Trophoblast cell (in vitro differentiated cells and primary cell): ENCODE measurements at regions not wholly inside any gene's neighbourhood (a gene's known extent, or its start where the extent isn't known, plus 50 kb on each side); places are given as distances from the start of the nearest gene placed in this dataset.

Source experiments
- DNase-seq, 2 donors: peaks; one replicate each; pipeline ENCODE4 v3.0.0-alpha.2; 2016
- H2AFZ ChIP-seq: 2 replicates; pipeline ENCODE4 v1.6.1; 2013; ENCODE audit warnings: low read length, moderate library complexity, mild to moderate bottlenecking; ENCODE audit not compliant: insufficient read depth, poor library complexity
- H2AK5ac ChIP-seq: 2 replicates; pipeline ENCODE4 v1.6.1; 2013; ENCODE audit warnings: mild to moderate bottlenecking, low read length
- H2BK120ac ChIP-seq: 2 replicates; pipeline ENCODE4 v1.6.1; 2013; ENCODE audit warnings: low read length, mild to moderate bottlenecking, moderate library complexity; ENCODE audit not compliant: insufficient read depth, poor library complexity
- H2BK12ac ChIP-seq: 2 replicates; pipeline ENCODE4 v1.6.1; 2013; ENCODE audit warnings: mild to moderate bottlenecking, low read length, moderate library complexity
- H2BK5ac ChIP-seq: 2 replicates; pipeline ENCODE4 v1.6.1; 2013; ENCODE audit warnings: low read length, low read depth, moderate library complexity, mild to moderate bottlenecking; ENCODE audit not compliant: poor library complexity
- H3K14ac ChIP-seq: 2 replicates; pipeline ENCODE4 v1.6.1; 2013; ENCODE audit warnings: mild to moderate bottlenecking, low read length
- H3K18ac ChIP-seq: 2 replicates; pipeline ENCODE4 v1.6.1; 2013; ENCODE audit warnings: mild to moderate bottlenecking, low read length
- H3K23ac ChIP-seq: 2 replicates; pipeline ENCODE4 v1.6.1; 2013; ENCODE audit warnings: low read length
- H3K27ac ChIP-seq: 2 replicates; pipeline ENCODE4 v1.5.1; 2013; ENCODE audit warnings: low read depth, mild to moderate bottlenecking, inconsistent platforms, low read length, moderate library complexity
- H3K27me3 ChIP-seq: 2 replicates; pipeline ENCODE4 v1.6.1; 2013; ENCODE audit warnings: inconsistent platforms, mild to moderate bottlenecking, low read length, moderate library complexity; ENCODE audit not compliant: insufficient read depth
- H3K36me3 ChIP-seq, 2 experiments: 1 replicate in 1 of 2; 2 replicates in 1 of 2; pipeline ENCODE4 v1.6.1; 2013; ENCODE audit warnings: low read length in 2 of 2, mild to moderate bottlenecking in 2 of 2, moderate library complexity in 1 of 2; ENCODE audit not compliant: insufficient read depth in 2 of 2, control insufficient read depth in 1 of 2
- H3K4ac ChIP-seq: 2 replicates; pipeline ENCODE4 v1.6.1; 2013; ENCODE audit warnings: low read depth, mild to moderate bottlenecking, low read length, moderate library complexity
- H3K4me1 ChIP-seq, 2 experiments: 1 replicate in 1 of 2; 2 replicates in 1 of 2; pipeline ENCODE4 v1.6.1; 2013; ENCODE audit warnings: low read length in 2 of 2, mild to moderate bottlenecking in 2 of 2, moderate library complexity in 1 of 2; ENCODE audit not compliant: insufficient read depth in 2 of 2, control insufficient read depth in 1 of 2
- H3K4me2 ChIP-seq: 2 replicates; pipeline ENCODE4 v1.6.1; 2013; ENCODE audit warnings: inconsistent platforms, mild to moderate bottlenecking, low read length, moderate library complexity
- H3K4me3 ChIP-seq: 2 replicates; pipeline ENCODE4 v1.5.1; 2013; ENCODE audit warnings: mild to moderate bottlenecking, low read depth, low read length, inconsistent platforms
- H3K79me1 ChIP-seq: one replicate; pipeline ENCODE4 v1.6.1; 2013; ENCODE audit warnings: low read length
- H3K79me2 ChIP-seq: 2 replicates; pipeline ENCODE4 v1.6.1; 2013; ENCODE audit warnings: low read length, mild to moderate bottlenecking; ENCODE audit not compliant: control insufficient read depth, insufficient read depth, poor library complexity
- H3K9ac ChIP-seq: 2 replicates; pipeline ENCODE4 v1.6.1; 2013; ENCODE audit warnings: mild to moderate bottlenecking, low read length
- H3K9me3 ChIP-seq: 2 replicates; pipeline ENCODE4 v1.6.1; 2013; ENCODE audit warnings: low read depth, mild to moderate bottlenecking, control low read depth, inconsistent platforms, low read length; ENCODE audit not compliant: insufficient read depth
- H4K12ac ChIP-seq: 2 replicates; pipeline ENCODE4 v1.6.1; 2013; ENCODE audit warnings: low read depth, mild to moderate bottlenecking, low read length, moderate library complexity
- H4K8ac ChIP-seq: 2 replicates; pipeline ENCODE4 v1.6.1; 2013; ENCODE audit warnings: low read depth, mild to moderate bottlenecking, low read length, moderate library complexity
- H4K91ac ChIP-seq: one replicate; pipeline ENCODE4 v1.6.1; 2013; ENCODE audit warnings: low read depth, mild to moderate bottlenecking, low read length, moderate library complexity
- WGBS: extraction: QIAGEN DNeasy Blood & Tissue Kit; methylation state at CpG from one replicate; pipeline ENCODE4 v1.1.7; 2013; ENCODE audit warnings: missing lambda C conversion rate; ENCODE audit not compliant: insufficient read length, insufficient coverage; ENCODE audit errors: extremely low coverage; 5-methylcytosine and 5-hydroxymethylcytosine counted together

DNA sequence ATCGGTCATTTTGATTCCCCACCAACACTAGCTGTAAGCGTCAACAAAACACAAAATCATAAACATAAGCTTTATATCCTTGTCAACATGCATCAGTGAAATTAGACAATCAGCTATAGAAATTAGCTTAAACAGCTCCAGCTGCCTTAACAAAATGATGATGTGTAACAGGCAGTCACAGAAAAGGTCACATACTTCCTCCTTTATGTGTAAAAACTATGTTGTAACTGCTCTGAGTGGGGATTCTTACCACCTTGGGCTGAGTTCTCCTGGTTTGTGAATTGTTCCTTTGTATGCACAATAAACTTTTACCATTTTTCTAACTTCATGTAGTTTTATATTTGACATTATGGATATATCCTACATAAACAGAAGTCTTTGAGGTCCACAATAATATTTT lies 73.9 kb upstream of the MAP9 start:
- no peak overlapping the region for H4K12ac ChIP-seq
- H3K4me1 ChIP-seq: no peaks in the 10 kb centered on the region
- H3K4me2 ChIP-seq: no peak overlapping the region
- H3K9ac ChIP-seq: no peak overlapping the region
- H3K23ac ChIP-seq: no peak overlapping the region
- no peaks in the 10 kb centered on the region for H3K36me3 ChIP-seq
- H4K91ac ChIP-seq: no peak overlapping the region
- no peak overlapping the region for H4K8ac ChIP-seq
- no peak overlapping the region for H3K18ac ChIP-seq
- no peaks in the 10 kb centered on the region for H3K79me2 ChIP-seq
- H3K14ac ChIP-seq: no peak overlapping the region
- no peak overlapping the region for H2BK12ac ChIP-seq
- H3K27ac ChIP-seq: no peak overlapping the region
- no peak overlapping the region for H2AK5ac ChIP-seq
- no peak overlapping the region for H2BK120ac ChIP-seq
- no peak overlapping the region for H3K4ac ChIP-seq
- no peak for DNase-seq
- WGBS: no CpG with 5 or more reads among the region's 2 CpGs
- H3K4me3 ChIP-seq: no peak overlapping the region
- no peaks in the 10 kb centered on the region for H3K79me1 ChIP-seq
- H3K9me3 ChIP-seq: no peaks in the 10 kb centered on the region
- no peak overlapping the region for H2BK5ac ChIP-seq
- no peaks in the 10 kb centered on the region for H3K27me3 ChIP-seq
- H2AFZ ChIP-seq: no peak overlapping the region

DNA sequence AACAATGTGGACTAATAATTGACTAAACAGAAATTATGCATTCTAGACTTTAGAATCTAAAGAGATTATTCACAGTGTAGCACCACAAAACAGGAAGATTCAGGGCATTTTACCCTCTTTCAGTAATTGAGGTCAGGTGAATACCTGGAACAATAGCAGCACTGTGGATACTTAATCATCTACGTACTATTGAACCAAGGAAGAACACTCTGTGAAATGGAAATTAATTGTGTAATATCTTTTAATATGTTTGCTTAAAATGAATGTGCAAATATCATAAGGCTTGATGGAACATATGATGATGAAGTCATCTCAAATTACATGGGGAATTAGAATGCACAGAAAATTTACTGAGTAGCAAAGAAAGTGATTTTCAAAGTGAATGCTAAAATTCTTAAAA lies 68.5 kb upstream of the MAP9 start:
- no peak for DNase-seq
- no CpG with 5 or more reads among the region's 1 CpG for WGBS
- no peaks in the 10 kb centered on the region for H3K9me3 ChIP-seq

GRCh38 chr4:155444721-155445120 lies 68.0 kb upstream of the MAP9 start:
- no peaks in the 10 kb centered on the region for H3K79me1 ChIP-seq
- no CpG with 5 or more reads among the region's 5 CpGs for WGBS
- no peak overlapping the region for H3K18ac ChIP-seq
- H4K12ac ChIP-seq: no peak overlapping the region
- H3K79me2 ChIP-seq: no peaks in the 10 kb centered on the region
- no peak for DNase-seq
- no peaks in the 10 kb centered on the region for H3K27me3 ChIP-seq
- no peak overlapping the region for H2BK120ac ChIP-seq
- H3K14ac ChIP-seq: no peak overlapping the region
- no peaks in the 10 kb centered on the region for H3K9me3 ChIP-seq
- H4K8ac ChIP-seq: no peak overlapping the region
- H2AK5ac ChIP-seq: no peak overlapping the region
- H2BK12ac ChIP-seq: no peak overlapping the region
- H3K27ac ChIP-seq: no peak overlapping the region
- no peak overlapping the region for H3K4ac ChIP-seq
- no peaks in the 10 kb centered on the region for H3K4me1 ChIP-seq
- H3K4me3 ChIP-seq: no peak overlapping the region
- no peak overlapping the region for H2AFZ ChIP-seq
- no peak overlapping the region for H3K9ac ChIP-seq
- H3K4me2 ChIP-seq: no peak overlapping the region
- H3K36me3 ChIP-seq: no peaks in the 10 kb centered on the region
- no peak overlapping the region for H2BK5ac ChIP-seq
- H4K91ac ChIP-seq: no peak overlapping the region
- H3K23ac ChIP-seq: no peak overlapping the region

More for the DNA sequence above, 68.5 kb upstream of the MAP9 start:
- Histone ChIP-seq H3K4me1 (no peaks in the 10 kb centered on the region), H2BK5ac (no peak overlapping the region), H3K4me3 (no peak overlapping the region), H3K9ac (no peak overlapping the region), H2BK120ac (no peak overlapping the region), H4K12ac (no peak overlapping the region), H3K4ac (no peak overlapping the region), H2AK5ac (no peak overlapping the region), H4K8ac (no peak overlapping the region), H2AFZ (no peak overlapping the region), H3K4me2 (no peak overlapping the region), H3K27ac (no peak overlapping the region), H3K23ac (no peak overlapping the region), H3K79me2 (no peaks in the 10 kb centered on the region), H3K36me3 (no peaks in the 10 kb centered on the region), H3K79me1 (no peaks in the 10 kb centered on the region), H2BK12ac (no peak overlapping the region), H3K14ac (no peak overlapping the region), H3K27me3 (no peaks in the 10 kb centered on the region), H4K91ac (no peak overlapping the region), H3K18ac (no peak overlapping the region)

DNA sequence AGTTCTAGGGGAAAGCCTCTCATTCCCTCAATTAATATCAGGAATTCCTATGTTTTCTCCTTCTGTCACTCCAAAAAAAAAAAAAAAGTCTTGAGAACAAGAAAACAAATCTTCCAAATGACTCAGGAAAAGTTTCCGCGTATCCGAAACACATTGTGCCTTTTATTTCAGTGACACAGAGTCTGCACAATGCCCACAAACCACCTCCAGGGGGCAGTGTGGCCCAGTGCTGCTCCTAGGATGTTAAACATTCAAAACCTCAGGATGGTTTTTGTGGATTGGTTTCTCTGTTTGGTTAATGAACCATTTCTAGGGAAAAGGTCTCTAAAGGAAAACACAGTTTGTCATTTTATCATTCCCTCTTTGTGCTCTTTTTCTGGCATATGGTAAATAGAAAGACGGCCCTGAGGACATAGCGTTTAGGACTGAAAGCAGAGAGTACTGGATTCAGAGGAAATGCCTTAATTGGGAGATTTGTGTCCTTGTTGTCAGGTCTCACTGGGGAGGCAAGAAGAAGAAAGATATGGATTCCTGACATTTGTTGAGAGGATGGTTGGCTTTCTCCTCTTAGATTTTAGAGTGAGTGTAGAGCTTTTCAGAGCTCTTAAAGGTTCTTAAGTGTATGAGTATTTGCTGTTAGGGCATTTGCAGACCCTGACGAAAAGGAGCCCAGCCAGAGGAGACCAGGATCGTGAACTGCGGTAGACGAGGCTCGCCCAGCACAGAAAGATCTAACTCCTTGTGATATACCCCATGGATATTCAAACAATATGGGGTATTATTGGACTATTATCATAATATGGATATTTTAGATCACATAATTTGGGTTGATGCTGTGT lies 65.7 kb upstream of the MAP9 start:
- Histone ChIP-seq H3K4me2 (no peak overlapping the region), H4K91ac (no peak overlapping the region), H2BK5ac (no peak overlapping the region), H2AFZ (no peak overlapping the region), H4K8ac (no peak overlapping the region), H3K4me1 (no peaks in the 10 kb centered on the region), H2BK120ac (no peak overlapping the region), H3K4me3 (no peak overlapping the region), H3K9me3 (no peaks in the 10 kb centered on the region), H4K12ac (no peak overlapping the region), H3K36me3 (no peaks in the 10 kb centered on the region), H3K27me3 (no peaks in the 10 kb centered on the region), H3K4ac (no peak overlapping the region), H2BK12ac (no peak overlapping the region), H2AK5ac (no peak overlapping the region), H3K9ac (no peak overlapping the region), H3K79me2 (no peaks in the 10 kb centered on the region), H3K23ac (no peak overlapping the region), H3K79me1 (no peaks in the 10 kb centered on the region), H3K27ac (no peak overlapping the region), H3K14ac (no peak overlapping the region), H3K18ac (no peak overlapping the region)
- no CpG with 5 or more reads among the region's 10 CpGs for WGBS
- DNase-seq: peak; percentile 64 to 89
